ENCODE measurements at regions not wholly inside any gene's neighbourhood (a gene's known extent, or its start where the extent isn't known, plus 50 kb on each side); places are given as distances from the start of the nearest gene placed in this dataset.
"Not testable (repeated sequence)": the region's sequence is repeated elsewhere in the genome, so short reads cannot be mapped to it uniquely, and the experiment has no call there.

DNA sequence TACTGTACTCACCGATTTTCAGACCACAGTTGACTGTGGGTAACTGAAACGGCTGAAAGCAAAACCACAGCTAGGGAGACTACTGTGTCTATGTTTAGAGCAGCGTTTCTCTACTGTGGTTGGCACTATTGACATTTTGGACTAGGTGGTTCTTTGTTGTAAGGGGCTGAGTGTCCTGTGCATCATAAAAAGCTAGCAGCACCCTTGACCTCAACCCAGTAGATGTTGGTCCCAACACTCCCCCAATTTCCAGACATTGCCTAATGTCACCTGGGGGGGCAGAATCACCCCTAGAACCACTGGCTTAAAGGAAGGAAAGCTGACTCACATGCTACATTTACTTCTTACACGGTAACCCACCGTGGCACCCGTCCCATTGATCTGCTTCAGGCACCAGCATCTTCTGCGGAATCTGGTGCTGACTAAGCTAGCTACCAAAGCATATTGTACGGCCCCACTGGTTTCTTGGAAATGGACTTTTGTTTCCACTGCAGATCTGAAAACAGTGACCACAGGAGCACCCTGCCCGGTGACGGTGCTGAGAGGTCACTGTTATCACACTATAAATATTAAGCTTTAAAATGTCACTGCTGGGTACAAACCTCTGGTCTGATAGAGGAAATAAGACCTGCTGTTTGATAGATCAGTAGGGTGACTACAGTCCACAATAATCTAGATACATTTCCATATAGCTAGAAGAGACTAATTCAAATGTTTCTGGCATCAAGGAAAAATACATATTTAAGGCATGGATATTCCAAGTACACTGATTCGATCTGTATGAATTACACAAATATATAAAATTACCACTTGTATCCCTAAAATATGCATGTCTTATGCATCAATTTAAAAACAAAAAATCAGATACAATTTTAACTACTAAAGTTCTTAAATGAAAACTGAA lies 151.4 kb downstream of the HSD17B3 start:
- TF ChIP-seq, protein P1, sequence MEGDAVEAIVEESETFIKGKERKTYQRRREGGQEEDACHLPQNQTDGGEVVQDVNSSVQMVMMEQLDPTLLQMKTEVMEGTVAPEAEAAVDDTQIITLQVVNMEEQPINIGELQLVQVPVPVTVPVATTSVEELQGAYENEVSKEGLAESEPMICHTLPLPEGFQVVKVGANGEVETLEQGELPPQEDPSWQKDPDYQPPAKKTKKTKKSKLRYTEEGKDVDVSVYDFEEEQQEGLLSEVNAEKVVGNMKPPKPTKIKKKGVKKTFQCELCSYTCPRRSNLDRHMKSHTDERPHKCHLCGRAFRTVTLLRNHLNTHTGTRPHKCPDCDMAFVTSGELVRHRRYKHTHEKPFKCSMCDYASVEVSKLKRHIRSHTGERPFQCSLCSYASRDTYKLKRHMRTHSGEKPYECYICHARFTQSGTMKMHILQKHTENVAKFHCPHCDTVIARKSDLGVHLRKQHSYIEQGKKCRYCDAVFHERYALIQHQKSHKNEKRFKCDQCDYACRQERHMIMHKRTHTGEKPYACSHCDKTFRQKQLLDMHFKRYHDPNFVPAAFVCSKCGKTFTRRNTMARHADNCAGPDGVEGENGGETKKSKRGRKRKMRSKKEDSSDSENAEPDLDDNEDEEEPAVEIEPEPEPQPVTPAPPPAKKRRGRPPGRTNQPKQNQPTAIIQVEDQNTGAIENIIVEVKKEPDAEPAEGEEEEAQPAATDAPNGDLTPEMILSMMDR (conservative IDR thresholded peaks at IDR 0.05), result no peak
- no peak for TF ChIP-seq ZFX (IDR thresholded peaks at IDR 0.05)
- no peak overlapping the region for H3K27ac ChIP-seq

DNA sequence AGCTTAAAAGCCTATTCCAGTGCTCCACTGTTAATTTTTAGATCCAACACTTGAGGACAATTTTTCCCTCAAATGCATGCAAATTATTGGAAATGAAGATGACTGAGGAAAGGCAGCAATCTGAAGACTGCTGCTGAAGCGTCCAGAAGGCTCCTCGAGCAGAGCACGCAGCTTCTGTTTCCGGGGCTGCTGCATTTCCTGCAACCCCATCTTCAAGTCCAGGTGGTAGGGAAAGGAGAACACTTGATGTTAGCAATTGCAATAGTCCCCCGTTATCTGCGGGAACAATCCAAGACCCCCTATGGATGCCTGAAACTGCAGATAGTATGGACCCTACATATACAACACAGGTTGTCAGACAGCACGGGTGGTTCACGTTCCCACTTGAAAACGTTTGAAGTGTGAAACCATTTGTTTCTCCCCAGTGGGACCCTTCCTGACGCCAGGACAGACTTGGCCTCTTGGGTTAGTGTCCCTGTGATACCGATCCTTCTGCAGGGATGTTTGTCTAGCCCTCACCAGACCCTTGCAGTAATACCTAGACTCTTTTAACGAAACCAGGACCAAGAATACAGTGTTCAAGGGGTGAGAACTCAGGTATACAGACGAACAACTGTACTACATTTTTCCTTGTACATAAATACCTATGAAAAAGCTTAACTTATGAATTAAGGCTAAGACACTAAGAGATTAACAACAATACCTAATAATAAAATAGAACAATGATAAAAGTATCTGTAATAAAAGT lies 152.3 kb downstream of the HSD17B3 start:
- TF ChIP-seq, protein P1 (conservative IDR thresholded peaks at IDR 0.05), result no peak
- TF ChIP-seq ZFX (IDR thresholded peaks at IDR 0.05), result no peak

DNA sequence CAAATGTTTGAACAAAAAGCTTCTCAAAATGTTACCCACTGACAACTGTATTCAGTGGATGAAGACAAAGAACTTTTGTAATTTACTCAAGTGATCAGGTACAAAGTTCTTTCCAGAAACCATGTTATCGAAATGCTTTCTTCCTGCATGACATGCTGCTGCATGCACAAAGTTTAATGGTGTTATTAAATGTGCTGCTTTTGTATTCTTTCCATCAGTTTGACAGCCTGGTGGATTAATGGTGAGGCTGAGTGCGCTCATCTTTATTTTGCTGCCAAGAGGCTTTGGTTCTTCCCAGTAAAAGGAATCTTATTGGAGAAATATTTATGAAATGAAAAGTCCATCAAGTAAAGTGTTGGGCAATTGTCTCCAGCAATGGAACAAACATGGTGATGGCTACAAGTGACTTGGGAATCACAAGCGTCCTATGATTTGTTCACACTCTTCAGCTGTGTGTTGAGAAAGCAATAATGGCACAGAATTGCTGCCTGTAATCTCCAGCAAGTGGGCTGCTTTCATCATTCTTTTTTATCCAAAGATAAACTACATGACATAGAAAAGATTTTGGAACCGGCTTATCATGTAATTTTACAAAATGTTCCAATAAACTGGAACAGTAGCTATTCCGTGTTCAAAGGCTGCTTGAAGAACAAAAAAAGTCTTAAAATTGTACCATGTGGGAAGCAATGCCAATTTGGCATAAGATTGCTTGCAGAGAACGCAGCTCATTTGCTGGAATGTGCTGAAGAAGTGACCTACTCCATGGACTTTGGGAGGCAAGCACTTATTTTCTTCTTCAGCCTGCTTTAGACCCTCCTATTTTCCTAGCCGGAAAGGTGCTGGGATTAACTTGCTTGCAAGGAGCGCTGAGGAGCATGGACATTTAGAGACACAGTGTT lies 153.1 kb downstream of the HSD17B3 start:
- no peak overlapping the region for H3K27ac ChIP-seq
- TF ChIP-seq, protein P1 (conservative IDR thresholded peaks at IDR 0.05), result no peak
- TF ChIP-seq ZFX (IDR thresholded peaks at IDR 0.05), result no peak

More for the DNA sequence above, 152.3 kb downstream of the HSD17B3 start:
- H3K27ac ChIP-seq, result no peak overlapping the region

DNA sequence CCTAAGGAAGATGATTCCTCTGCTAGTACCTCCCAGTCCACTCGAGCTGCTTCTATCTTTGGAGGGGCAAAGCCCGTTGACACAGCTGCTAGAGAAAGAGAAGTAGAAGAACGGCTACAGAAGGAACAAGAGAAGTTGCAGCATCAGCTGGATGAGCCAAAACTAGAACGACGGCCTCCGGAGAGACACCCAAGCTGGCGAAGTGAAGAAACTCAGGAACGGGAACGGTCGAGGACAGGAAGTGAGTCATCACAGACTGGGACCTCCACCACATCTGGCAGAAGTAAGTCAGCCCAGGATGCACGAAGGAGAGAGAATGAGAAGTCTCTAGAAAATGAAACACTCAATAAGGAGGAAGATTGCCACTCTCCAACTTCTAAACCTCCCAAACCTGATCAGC lies 154.9 kb downstream of the HSD17B3 start:
- not testable (repeated sequence) for H3K27ac ChIP-seq

DNA sequence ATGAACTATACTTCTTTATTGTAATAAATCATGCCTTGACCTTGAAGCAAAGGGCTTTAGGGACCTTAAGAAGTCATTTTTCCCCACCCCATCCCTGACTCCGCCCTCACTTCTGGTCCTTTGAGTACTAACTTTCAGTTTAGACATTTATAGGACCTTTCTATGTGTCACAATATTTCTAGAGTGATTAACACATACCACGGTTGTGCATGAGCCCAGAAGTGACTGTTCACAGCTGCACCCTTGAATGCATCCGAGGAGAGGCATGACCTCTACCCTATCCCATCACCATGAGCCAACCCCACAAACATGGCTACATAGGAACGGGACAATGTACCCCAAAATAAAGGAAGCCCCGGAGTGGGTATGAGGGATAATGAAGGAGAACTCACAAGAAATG lies 160.3 kb downstream of the HSD17B3 start:
- no peak for TF ChIP-seq ZFX (IDR thresholded peaks at IDR 0.05)
- TF ChIP-seq, protein P1 (conservative IDR thresholded peaks at IDR 0.05), result no peak
- no peak overlapping the region for H3K27ac ChIP-seq

DNA sequence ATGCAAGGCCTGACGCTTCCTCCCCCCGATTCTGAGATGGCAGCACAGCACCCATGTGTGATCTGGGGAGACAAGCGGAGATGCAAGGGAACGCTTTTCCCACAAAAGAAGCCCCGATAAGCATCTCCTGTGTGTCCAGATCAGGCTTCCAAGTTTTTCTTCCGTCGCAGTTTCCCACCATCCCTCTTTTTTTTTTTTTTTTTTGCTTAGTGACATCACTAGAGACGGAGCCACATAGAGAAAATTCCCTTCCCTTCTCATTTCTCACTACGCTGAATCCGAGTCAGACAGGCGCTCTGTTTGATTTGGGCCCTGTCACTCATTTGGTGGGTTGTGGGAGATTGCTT lies 160.9 kb downstream of the HSD17B3 start:
- no peak for TF ChIP-seq ZFX (IDR thresholded peaks at IDR 0.05)
- TF ChIP-seq, protein P1 (conservative IDR thresholded peaks at IDR 0.05), result no peak
- H3K27ac ChIP-seq, result no peak overlapping the region

DNA sequence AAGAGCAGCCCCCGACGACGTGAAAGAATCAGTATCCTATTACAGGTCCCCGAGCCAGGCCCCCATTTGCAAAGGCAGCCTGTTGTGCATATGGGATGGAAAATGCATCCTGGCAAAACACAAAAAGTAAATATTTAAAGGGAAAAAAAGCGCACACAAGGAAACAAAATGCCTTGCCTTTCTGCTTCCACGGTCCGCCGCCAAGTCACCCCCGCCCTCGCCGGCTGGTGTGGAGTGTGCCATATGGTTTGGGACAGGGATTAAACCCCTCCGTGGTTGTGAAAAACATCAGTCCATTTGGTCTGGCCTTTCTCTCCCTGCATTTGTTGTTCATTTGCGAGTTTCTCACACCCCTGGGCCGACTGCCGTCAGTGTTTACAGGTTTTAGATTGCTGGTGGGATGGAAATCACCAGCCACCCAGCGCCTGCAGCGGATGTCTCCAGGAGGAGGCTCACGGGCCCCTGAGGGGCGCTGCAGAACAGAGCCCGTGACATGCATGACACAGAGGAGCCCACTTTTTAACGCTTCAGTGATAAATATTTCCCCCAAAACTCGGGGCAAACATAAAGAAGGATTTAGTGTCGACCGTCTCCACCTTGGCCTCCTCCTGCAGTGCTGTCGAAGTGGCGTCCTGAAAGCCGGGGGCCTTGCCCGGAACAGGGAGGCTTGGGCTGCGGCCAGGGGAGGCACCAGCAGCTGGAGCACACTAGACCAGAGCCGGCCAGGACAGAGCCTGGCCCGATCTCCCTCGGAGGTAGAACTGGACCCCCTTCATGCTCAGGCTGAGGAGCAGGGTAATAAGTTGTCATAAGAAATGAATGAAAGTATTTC lies 161.5 kb downstream of the HSD17B3 start:
- no peak overlapping the region for H3K27ac ChIP-seq
- TF ChIP-seq, protein P1 (conservative IDR thresholded peaks at IDR 0.05), result no peak
- TF ChIP-seq ZFX (IDR thresholded peaks at IDR 0.05), result no peak

Measured in C4-2B (cell line).